GM21528 (cell line): ENCODE measurements at regions not wholly inside any gene's neighbourhood (a gene's known extent, or its start where the extent isn't known, plus 50 kb on each side); places are given as distances from the start of the nearest gene placed in this dataset.

Experiments
- ATAC-seq: cut with Tn5 transposase; IDR thresholded peaks from one replicate; pipeline ENCODE4 v1.9.1; 2021; ENCODE audit warnings: mild to moderate bottlenecking, moderate library complexity; ENCODE audit not compliant: unreplicated experiment, low FRiP score

GRCh38 chr21:16667395-16667794 lies 845.4 kb upstream of the CXADR start:
- no peak for ATAC-seq

- no peak for ATAC-seq
Observed at GRCh38 chr21:16674949-16675348, 837.9 kb upstream of the CXADR start.

GRCh38 chr21:16676391-16676790 lies 836.5 kb upstream of the CXADR start:
- ATAC-seq, result no peak

GRCh38 chr21:16678429-16679160 lies 834.2 kb upstream of the CXADR start:
- no peak for ATAC-seq

GRCh38 chr21:16695074-16695473 lies 817.8 kb upstream of the CXADR start:
- ATAC-seq, result no peak

GRCh38 chr21:16707274-16707673 lies 805.6 kb upstream of the CXADR start:
- no peak for ATAC-seq

GRCh38 chr21:16708101-16708835 lies 804.6 kb upstream of the CXADR start:
- ATAC-seq, result no peak

- ATAC-seq, result no peak
Observed at GRCh38 chr21:16709866-16710550, 802.8 kb upstream of the CXADR start.

GRCh38 chr21:16711757-16712156 lies 801.1 kb upstream of the CXADR start:
- no peak for ATAC-seq

GRCh38 chr21:16713331-16714117 lies 799.3 kb upstream of the CXADR start:
- no peak for ATAC-seq

- no peak for ATAC-seq
Observed at GRCh38 chr21:16740511-16740910, 772.3 kb upstream of the CXADR start.

- ATAC-seq, result no peak
Observed at GRCh38 chr21:16741141-16741665, 771.6 kb upstream of the CXADR start.

- no peak for ATAC-seq
Observed at GRCh38 chr21:16742131-16742641, 770.7 kb upstream of the CXADR start.

- ATAC-seq, result no peak
Observed at GRCh38 chr21:16742741-16743140, 770.1 kb upstream of the CXADR start.

GRCh38 chr21:16743317-16743716 lies 769.5 kb upstream of the CXADR start:
- ATAC-seq, result no peak

GRCh38 chr21:16750926-16751325 lies 761.9 kb upstream of the CXADR start:
- no peak for ATAC-seq

GRCh38 chr21:16751695-16752474 lies 761.0 kb upstream of the CXADR start:
- no peak for ATAC-seq

- ATAC-seq, result no peak
Observed at GRCh38 chr21:16752475-16752857, 760.4 kb upstream of the CXADR start.

GRCh38 chr21:16755061-16755460 lies 757.8 kb upstream of the CXADR start:
- no peak for ATAC-seq

GRCh38 chr21:16767201-16767600 lies 745.6 kb upstream of the CXADR start:
- no peak for ATAC-seq
